Naive B cell (primary cell): ENCODE measurements at regions not wholly inside any gene's neighbourhood (a gene's known extent, or its start where the extent isn't known, plus 50 kb on each side); places are given as distances from the start of the nearest gene placed in this dataset.
"Not testable (repeated sequence)": the region's sequence is repeated elsewhere in the genome, so short reads cannot be mapped to it uniquely, and the experiment has no call there.

Experiments used
- ATAC-seq, 2 donors: fragments of 150-1000 bp; cut with Tn5 transposase; 2 replicates each; pipeline ENCODE4 v1.10.0; 2021; ENCODE audit warnings: low read depth in 2 of 2, mild to moderate bottlenecking in 2 of 2, moderate library complexity in 2 of 2
- DNase-seq: peaks from one replicate; pipeline ENCODE4 v3.0.0; 2022
- H3K27ac Mint-ChIP-seq, 6 donors: one replicate each; pipeline ENCODE4 v1.8.0; 2020 to 2022; ENCODE audit warnings: mild to moderate bottlenecking in 6 of 6, mixed read lengths in 6 of 6, moderate library complexity in 5 of 6, inconsistent platforms in 2 of 6
- H3K27me3 Mint-ChIP-seq, 3 donors: one replicate each; pipeline ENCODE4 v1.8.0; 2021 to 2022; ENCODE audit warnings: mixed read lengths in 3 of 3, mild to moderate bottlenecking in 1 of 3
- H3K36me3 Mint-ChIP-seq, 2 donors: one replicate each; pipeline ENCODE4 v1.8.0; 2020 to 2022; ENCODE audit warnings: mixed read lengths in 2 of 2, inconsistent platforms in 1 of 2, mild to moderate bottlenecking in 1 of 2
- H3K4me1 Mint-ChIP-seq, 3 donors: one replicate each; pipeline ENCODE4 v1.8.0; 2020 to 2022; ENCODE audit warnings: mixed read lengths in 3 of 3, inconsistent platforms in 1 of 3, mild to moderate bottlenecking in 1 of 3, moderate library complexity in 1 of 3
- H3K4me3 Mint-ChIP-seq, 8 donors: one replicate each; pipeline ENCODE4 v1.8.0; 2020 to 2022; ENCODE audit warnings: mild to moderate bottlenecking in 8 of 8, mixed read lengths in 8 of 8, moderate library complexity in 8 of 8, inconsistent platforms in 2 of 8
- H3K9me3 Mint-ChIP-seq, 7 donors: one replicate each; pipeline ENCODE4 v1.8.0; 2020 to 2022; ENCODE audit warnings: mixed read lengths in 7 of 7, mild to moderate bottlenecking in 5 of 7, inconsistent platforms in 2 of 7, moderate library complexity in 1 of 7

GRCh38 chr13:73331556-73331955 lies 272.8 kb downstream of the KLF5 start:
- peaks cover 0 to 12% (median 2%) of the 10 kb centered on the region in 7 donors for H3K9me3 Mint-ChIP-seq
- no peak overlapping the region for H3K4me3 Mint-ChIP-seq
- H3K27me3 Mint-ChIP-seq = no peaks in the 10 kb centered on the region
- H3K27ac Mint-ChIP-seq = no peak overlapping the region
- no peaks in the 10 kb centered on the region for H3K36me3 Mint-ChIP-seq
- no peaks in the 10 kb centered on the region for H3K4me1 Mint-ChIP-seq
- DNase-seq = no peak
- ATAC-seq = no peak

GRCh38 chr13:73329355-73329754 lies 270.6 kb downstream of the KLF5 start:
- ATAC-seq = no peak

GRCh38 chr13:73327579-73327978 lies 268.8 kb downstream of the KLF5 start:
- peaks cover 0 to 12% (median 3%) of the 10 kb centered on the region in 7 donors for H3K9me3 Mint-ChIP-seq
- no peaks in the 10 kb centered on the region for H3K27me3 Mint-ChIP-seq
- H3K4me1 Mint-ChIP-seq = no peaks in the 10 kb centered on the region
- DNase-seq (no peak), ATAC-seq (no peak)
- no peak overlapping the region for H3K4me3 Mint-ChIP-seq
- H3K36me3 Mint-ChIP-seq = no peaks in the 10 kb centered on the region
- no peak overlapping the region for H3K27ac Mint-ChIP-seq

More at GRCh38 chr13:73329355-73329754, 270.6 kb downstream of the KLF5 start:
- peaks cover 0 to 12% (median 3%) of the 10 kb centered on the region in 7 donors for H3K9me3 Mint-ChIP-seq
- H3K4me3 Mint-ChIP-seq = no peak overlapping the region
- H3K27ac Mint-ChIP-seq = no peak overlapping the region
- no peaks in the 10 kb centered on the region for H3K4me1 Mint-ChIP-seq
- no peaks in the 10 kb centered on the region for H3K27me3 Mint-ChIP-seq
- H3K36me3 Mint-ChIP-seq = no peaks in the 10 kb centered on the region
- DNase-seq = no peak

- H3K9me3 Mint-ChIP-seq = peaks cover 0 to 7% (median 2%) of the 10 kb centered on the region in 7 donors
- no peaks in the 10 kb centered on the region for H3K27me3 Mint-ChIP-seq
- ATAC-seq (no peak), DNase-seq (no peak)
- no peak overlapping the region for H3K27ac Mint-ChIP-seq
- no peaks in the 10 kb centered on the region for H3K4me1 Mint-ChIP-seq
- no peaks in the 10 kb centered on the region for H3K36me3 Mint-ChIP-seq
- H3K4me3 Mint-ChIP-seq = no peak overlapping the region
Measured at GRCh38 chr13:73325723-73326558, 267.1 kb downstream of the KLF5 start.

GRCh38 chr13:73324842-73325722 lies 266.3 kb downstream of the KLF5 start:
- H3K27me3 Mint-ChIP-seq = no peaks in the 10 kb centered on the region
- peak overlapping the region in 1 of 6 donors; percentile 53 for H3K27ac Mint-ChIP-seq
- ATAC-seq (no peak), DNase-seq (no peak)
- peaks cover 0 to 4% (median 0%) of the 10 kb centered on the region in 7 donors for H3K9me3 Mint-ChIP-seq
- peak overlapping the region in 1 of 8 donors; percentile 33 for H3K4me3 Mint-ChIP-seq
- no peaks in the 10 kb centered on the region for H3K36me3 Mint-ChIP-seq
- H3K4me1 Mint-ChIP-seq = no peaks in the 10 kb centered on the region

DNA sequence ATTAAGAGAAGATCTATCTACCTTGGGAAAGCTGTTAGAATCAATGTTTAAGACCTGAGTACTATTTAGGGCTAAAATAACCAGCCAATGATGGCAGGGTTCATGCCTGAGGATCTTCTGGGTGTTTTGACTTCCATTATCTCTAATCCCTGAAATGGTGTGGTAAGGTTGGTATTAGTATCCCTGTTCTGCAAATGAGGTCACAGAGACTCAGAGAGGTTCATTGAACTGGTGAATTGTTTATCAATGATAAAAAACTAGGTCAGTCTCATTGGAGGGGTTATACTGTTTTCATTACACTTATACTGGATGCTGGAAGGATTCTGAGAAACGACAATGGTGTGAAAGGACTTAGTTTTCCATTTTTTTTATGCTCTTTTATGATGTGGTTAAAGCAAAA lies 264.8 kb downstream of the KLF5 start:
- Mint-ChIP-seq H3K27me3 (no peaks in the 10 kb centered on the region), H3K36me3 (no peaks in the 10 kb centered on the region), H3K4me3 (no peak overlapping the region), H3K4me1 (no peaks in the 10 kb centered on the region), H3K27ac (no peak overlapping the region), H3K9me3 (peaks cover 0 to 3% (median 0%) of the 10 kb centered on the region in 7 donors)
- ATAC-seq = no peak
- DNase-seq = no peak

DNA sequence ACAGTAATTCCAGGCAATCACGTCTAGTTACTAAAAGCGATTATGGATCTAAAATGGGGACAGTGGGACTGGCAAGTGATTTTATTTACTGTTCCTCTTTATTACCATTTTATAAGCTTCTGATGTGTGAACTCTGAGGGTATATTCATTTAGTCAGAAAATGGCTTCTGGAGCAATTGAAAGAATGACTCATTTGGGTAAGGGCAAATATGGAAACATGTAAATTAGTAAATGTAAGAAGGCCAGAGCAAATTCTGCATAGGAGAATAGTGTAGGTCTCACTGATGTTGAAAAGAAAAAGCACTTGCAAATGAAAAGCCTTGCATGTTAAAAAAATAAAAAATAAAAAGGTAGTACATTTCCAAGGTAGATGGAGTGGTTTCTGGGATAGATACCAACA lies 262.2 kb downstream of the KLF5 start:
- Mint-ChIP-seq H3K27ac (no peak overlapping the region), H3K4me1 (no peaks in the 10 kb centered on the region), H3K9me3 (peaks cover 0 to 3% (median 0%) of the 10 kb centered on the region in 7 donors), H3K36me3 (no peaks in the 10 kb centered on the region), H3K27me3 (no peaks in the 10 kb centered on the region), H3K4me3 (no peak overlapping the region)
- DNase-seq = no peak
- no peak for ATAC-seq

GRCh38 chr13:73317140-73317539 lies 258.3 kb downstream of the KLF5 start:
- DNase-seq (no peak), ATAC-seq (no peak)
- no peak overlapping the region for H3K27ac Mint-ChIP-seq
- peaks cover 0 to 8% of the 10 kb centered on the region in 2 donors for H3K36me3 Mint-ChIP-seq
- H3K4me3 Mint-ChIP-seq = no peak overlapping the region
- no peaks in the 10 kb centered on the region for H3K4me1 Mint-ChIP-seq
- H3K27me3 Mint-ChIP-seq = no peaks in the 10 kb centered on the region
- peaks cover 5 to 26% (median 9%) of the 10 kb centered on the region in 7 donors for H3K9me3 Mint-ChIP-seq

- Mint-ChIP-seq H3K27me3 (no peaks in the 10 kb centered on the region), H3K4me1 (no peaks in the 10 kb centered on the region), H3K36me3 (peaks cover 0 to 8% of the 10 kb centered on the region in 2 donors), H3K27ac (no peak overlapping the region), H3K9me3 (peaks cover 7 to 22% (median 11%) of the 10 kb centered on the region in 7 donors), H3K4me3 (no peak overlapping the region)
- DNase-seq (no peak), ATAC-seq (no peak)
Measured at GRCh38 chr13:73310366-73310765, 251.6 kb downstream of the KLF5 start.

DNA sequence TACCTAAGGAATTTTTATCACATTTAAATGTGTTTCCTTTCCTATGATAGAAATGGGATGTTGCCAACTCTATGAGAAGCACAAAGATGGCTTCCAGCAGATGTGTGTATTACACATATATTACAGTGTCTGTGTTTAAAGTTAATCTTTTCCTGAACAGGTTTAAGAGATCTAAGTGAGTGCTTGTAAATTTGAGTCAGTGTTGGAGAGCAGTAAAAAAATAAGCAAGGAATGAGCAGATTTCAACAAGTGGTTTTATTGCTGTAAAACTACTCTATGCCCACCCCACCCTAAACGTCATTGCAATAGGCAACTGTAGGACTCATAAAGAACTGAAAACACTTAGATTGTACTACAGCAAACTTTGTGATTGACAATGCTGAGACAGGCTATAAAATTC lies 248.7 kb downstream of the KLF5 start:
- Mint-ChIP-seq H3K4me1 (no peaks in the 10 kb centered on the region), H3K36me3 (no peaks in the 10 kb centered on the region), H3K27me3 (no peaks in the 10 kb centered on the region), H3K4me3 (no peak overlapping the region), H3K27ac (no peak overlapping the region), H3K9me3 (peaks cover 0 to 9% (median 5%) of the 10 kb centered on the region in 7 donors)
- ATAC-seq (no peak), DNase-seq (no peak)

GRCh38 chr13:73306688-73307087 lies 247.9 kb downstream of the KLF5 start:
- Mint-ChIP-seq H3K9me3 (peaks cover 0 to 9% (median 2%) of the 10 kb centered on the region in 7 donors), H3K27me3 (no peaks in the 10 kb centered on the region), H3K4me1 (no peaks in the 10 kb centered on the region), H3K4me3 (no peak overlapping the region), H3K27ac (no peak overlapping the region), H3K36me3 (no peaks in the 10 kb centered on the region)
- ATAC-seq (no peak), DNase-seq (no peak)

DNA sequence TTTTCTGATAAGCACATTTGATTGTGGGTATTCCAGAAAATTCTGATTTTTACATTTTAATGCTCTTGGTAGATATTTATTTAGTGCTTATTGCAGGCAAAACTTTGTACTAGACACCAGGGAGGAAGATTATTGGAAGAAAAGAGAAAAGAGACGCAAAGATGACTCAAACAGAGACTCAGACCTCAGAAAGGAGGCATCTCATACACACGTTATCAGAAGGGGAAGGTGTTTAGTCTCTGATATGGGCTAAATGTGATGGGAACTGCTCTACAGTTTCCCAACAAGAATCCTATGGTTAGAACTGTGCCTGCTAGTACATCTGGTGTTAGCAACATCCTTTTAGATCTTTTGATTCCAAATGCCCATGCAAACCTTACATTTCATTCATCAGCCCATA lies 245.6 kb downstream of the KLF5 start:
- H3K4me1 Mint-ChIP-seq = no peaks in the 10 kb centered on the region
- DNase-seq = no peak
- peaks cover 0 to 9% (median 2%) of the 10 kb centered on the region in 7 donors for H3K9me3 Mint-ChIP-seq
- no peak overlapping the region for H3K27ac Mint-ChIP-seq
- no peaks in the 10 kb centered on the region for H3K27me3 Mint-ChIP-seq
- H3K36me3 Mint-ChIP-seq = no peaks in the 10 kb centered on the region
- H3K4me3 Mint-ChIP-seq = no peak overlapping the region
- no peak for ATAC-seq

DNA sequence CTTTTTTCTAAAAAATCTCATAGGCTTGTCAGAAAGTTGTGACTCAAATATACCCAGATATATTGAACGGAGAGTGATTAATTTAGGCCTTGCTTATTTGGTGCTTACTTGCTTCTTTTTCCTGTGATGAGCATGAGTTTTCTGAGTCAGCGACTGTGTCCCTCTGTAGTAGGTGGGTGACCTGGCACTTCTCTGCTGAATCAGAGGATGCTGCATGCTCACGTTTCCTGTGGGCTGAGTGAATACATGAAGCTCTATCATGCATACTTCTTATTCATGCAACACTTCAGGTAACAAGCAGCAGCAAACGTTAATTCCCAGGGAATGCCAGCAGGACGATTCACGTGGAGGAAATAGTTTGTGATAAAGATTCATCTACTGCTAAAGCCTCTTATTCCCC lies 245.0 kb downstream of the KLF5 start:
- no peaks in the 10 kb centered on the region for H3K4me1 Mint-ChIP-seq
- DNase-seq (no peak), ATAC-seq (no peak)
- H3K27ac Mint-ChIP-seq = no peak overlapping the region
- no peak overlapping the region for H3K4me3 Mint-ChIP-seq
- H3K36me3 Mint-ChIP-seq = no peaks in the 10 kb centered on the region
- H3K27me3 Mint-ChIP-seq = no peaks in the 10 kb centered on the region
- peaks cover 0 to 9% (median 0%) of the 10 kb centered on the region in 7 donors for H3K9me3 Mint-ChIP-seq

DNA sequence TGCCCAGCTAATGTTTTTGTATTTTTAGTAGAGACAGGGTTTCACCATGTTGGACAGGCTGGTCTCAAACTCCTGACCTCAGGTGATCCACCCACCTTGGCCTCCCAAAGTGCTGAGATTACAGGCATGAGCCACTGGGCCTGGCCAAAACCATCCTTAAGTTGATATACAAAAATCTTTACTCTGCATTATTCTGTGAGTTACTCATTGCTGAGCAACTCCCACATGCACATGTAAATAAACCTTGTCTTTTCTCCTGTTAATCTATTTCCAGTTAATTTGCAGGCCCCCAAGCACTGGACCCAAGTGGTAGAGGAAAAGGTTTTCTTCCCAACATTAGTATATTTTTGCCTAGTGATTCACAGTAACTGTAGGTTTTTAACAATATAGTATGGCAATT lies 242.8 kb downstream of the KLF5 start:
- not testable (repeated sequence) for DNase-seq, H3K4me1 Mint-ChIP-seq, H3K4me3 Mint-ChIP-seq, H3K36me3 Mint-ChIP-seq, H3K27me3 Mint-ChIP-seq, H3K9me3 Mint-ChIP-seq, ATAC-seq
- peak overlapping the region in 1 of 6 donors; percentile 7 for H3K27ac Mint-ChIP-seq
